H54 (cell line): ENCODE measurements at regions not wholly inside any gene's neighbourhood (a gene's known extent, or its start where the extent isn't known, plus 50 kb on each side); places are given as distances from the start of the nearest gene placed in this dataset.
A peak's percentile ranks its signal among the peaks of the same experiment; 100 is the strongest.

Source experiments
- DNase-seq: peaks from one replicate; pipeline ENCODE4 v3.0.0; 2011; ENCODE audit warnings: low spot score, mixed read lengths; ENCODE audit not compliant: insufficient read length
- FAIRE-seq: peaks from 3 replicates; lab custom pipeline; 2011; peaks lifted over from hg19 to GRCh38; lab: Jason Lieb, UNC
- POLR2A ChIP-seq: IDR thresholded peaks from 2 replicates; pipeline ENCODE4 v1.6.1; 2011; ENCODE audit warnings: low read depth, mild to moderate bottlenecking, low read length

DNA sequence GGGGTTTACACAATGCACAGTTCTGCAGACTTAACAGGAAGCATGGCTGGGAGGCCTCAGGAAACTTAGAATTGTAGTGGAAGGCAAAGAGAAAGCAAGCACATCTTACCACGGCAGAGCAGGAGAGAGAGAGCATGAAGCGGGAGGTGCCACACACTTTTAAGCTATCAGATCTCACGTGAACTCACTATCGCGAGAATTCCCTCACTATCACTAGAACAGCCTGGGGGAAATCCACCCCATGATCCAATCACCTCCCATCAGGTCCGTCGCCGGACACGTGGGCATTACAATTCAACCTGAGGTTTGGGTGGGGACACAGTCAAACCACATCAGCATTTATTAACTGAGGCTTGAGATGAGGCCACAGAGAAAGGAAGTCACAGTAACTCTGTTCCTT is 326.7 kb downstream of the C16orf95 start:
- no peak for DNase-seq
- no peak for FAIRE-seq
- no peak for TF ChIP-seq POLR2A

DNA sequence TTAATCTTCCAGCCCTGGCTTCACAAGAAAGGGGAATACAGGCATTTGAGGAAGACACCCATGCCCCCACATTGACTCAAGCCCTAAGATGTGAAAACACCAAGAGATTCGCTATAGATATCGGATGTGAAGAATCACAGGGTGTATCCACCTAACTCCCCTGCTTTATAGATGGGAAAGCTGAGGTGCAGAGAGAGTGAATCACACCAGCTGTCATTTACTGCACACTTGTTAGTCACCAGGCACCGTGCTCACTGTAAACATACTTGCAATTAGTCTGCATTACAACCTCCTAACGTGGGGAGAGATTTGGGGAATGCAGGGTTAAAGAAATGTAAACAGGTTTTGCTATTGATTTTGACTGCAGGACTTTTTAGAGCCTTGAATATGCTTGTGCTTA is 325.5 kb downstream of the C16orf95 start:
- no peak for TF ChIP-seq POLR2A
- peak; percentile 55 for DNase-seq
- no peak for FAIRE-seq

DNA sequence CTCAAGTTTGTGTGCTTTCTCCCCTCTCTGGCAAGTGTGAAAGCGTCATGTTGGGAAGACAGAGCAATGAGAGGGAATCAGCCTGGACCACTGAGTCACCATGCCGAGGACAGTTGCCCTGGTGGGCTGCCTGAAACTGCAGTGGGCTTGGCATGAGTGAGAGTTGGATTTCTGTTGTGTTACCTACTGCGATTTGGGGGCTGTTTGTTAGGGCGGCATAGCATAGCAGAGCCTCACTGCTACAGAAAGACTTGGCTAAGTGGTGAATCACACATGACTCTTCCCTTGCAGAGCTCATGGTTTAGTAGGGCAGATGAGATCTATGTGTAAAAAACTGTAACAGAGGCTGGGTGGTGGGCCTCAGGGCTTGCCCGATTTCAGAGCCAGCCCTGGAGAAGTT is 324.6 kb downstream of the C16orf95 start:
- FAIRE-seq (no peak), DNase-seq (no peak)
- no peak for TF ChIP-seq POLR2A

DNA sequence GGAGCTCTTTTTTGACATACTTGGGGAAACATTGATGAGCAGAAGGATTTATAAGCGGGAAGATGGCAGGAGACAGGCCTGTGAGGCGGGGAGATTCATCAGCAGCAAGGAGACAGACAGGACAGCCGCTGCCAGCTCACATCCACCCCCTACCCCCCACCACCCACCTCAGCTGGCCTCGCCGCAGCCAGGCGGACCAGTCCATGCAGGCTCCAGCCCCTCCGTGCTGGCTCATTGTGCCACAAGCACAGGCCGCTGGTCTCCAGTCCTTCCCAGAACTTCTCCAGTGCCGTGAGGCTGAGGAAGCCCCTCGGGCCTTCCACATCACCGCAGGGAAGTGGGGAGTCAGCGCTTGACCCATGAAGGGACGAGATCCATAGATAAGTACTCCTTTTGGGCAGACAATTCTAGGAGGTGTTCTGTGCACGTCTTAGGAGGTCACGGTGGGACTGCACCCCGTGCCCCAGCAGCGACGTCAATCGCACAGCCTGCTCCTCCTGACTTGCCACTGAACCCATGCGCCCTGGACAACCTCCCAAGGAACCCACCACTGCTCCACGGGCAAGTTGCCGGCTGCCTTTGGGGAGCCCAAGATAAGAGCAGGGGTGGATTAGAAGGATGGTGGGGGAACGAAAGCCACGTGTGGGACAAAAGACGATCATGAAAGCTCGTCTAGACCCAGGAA is 323.6 kb downstream of the C16orf95 start:
- no peak for DNase-seq
- FAIRE-seq, result no peak
- TF ChIP-seq POLR2A, result no peak

DNA sequence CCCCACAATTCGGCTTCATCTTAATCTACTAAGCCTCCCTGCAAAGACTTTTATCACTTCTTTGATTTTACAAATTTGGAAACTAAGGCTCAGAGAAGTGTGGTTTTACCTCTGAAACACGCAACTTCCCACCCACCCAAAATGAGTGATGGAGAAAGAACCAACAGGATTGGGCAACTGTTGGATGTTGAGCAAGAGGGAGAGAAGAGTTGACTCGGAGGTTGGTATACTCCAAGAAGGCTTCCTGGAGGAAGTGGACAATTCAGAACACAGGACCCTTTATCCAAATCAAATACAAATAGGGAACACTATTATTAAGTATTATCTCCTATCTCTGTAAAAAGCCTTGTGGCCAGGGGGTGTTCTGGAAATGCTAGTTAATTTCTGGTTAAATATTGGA is 323.0 kb downstream of the C16orf95 start:
- DNase-seq (no peak), FAIRE-seq (no peak)
- no peak for TF ChIP-seq POLR2A

DNA sequence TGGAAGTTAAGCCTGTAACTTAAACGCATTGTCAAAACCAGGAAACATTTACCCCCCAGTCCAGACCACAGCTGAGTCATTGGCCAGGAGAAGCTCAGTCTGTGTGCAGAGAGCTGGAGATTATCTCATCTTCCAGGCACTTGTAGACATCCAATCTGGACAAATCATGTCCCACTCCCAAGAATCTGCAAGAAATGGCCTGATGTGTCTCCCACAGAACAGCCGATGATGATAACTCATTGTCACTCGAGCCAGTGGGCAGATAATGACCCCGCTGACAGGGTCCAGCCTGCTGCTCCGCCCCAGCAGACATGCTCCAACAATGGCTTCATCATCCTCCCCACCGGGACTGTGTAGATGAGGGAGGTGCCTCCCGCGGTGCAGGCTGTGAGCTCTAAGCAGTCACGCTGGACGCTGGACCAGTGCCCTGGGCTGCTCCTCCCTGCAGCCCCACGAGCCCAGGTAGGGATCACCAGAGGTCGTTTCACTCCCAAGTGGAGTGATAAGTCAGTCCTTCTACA is 322.5 kb downstream of the C16orf95 start:
- DNase-seq (peak; percentile 94), FAIRE-seq (no peak)
- TF ChIP-seq POLR2A, result no peak; the same call in none of the 2 replicates

DNA sequence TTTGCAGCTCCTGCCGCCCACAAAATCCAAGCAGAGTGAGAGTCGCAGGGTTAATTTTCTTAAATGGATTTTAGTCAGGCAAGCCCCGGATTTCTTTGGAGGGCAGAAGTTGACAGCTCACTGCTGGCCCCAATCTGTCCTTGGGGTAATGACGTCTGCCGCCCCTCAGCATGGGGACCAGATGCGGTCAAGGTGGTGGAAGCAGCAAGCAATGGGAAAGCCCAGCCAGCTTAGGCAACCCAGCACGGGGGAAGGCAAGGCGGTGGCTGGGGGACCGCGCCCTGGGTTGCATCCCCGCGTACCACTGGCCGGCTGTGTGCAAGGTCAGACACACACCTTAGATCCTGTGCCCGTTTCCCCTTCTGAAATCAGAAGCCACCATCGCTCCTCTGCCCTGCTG is 321.7 kb downstream of the C16orf95 start:
- no peak for TF ChIP-seq POLR2A
- DNase-seq, result no peak
- no peak for FAIRE-seq

DNA sequence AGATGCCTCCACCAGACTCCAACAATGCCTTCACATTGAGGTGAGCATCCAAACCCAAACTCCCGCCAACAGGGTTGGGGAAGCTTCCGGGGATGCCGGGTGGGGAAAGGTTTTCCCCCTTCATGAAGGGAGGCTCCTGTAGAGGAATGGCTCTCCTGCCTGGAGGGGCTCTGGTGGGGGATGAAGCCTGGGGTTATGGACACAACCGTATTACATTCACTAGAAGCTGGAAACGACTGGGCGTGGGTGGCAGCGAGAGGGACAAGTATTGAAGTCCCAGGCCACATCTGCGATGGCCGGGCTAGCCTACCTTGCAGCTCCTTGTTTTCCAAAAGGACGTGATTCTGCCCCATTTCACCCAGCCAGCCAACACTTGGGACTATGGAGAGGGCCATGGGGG is 321.1 kb downstream of the C16orf95 start:
- no peak for TF ChIP-seq POLR2A
- FAIRE-seq, result no peak

DNA sequence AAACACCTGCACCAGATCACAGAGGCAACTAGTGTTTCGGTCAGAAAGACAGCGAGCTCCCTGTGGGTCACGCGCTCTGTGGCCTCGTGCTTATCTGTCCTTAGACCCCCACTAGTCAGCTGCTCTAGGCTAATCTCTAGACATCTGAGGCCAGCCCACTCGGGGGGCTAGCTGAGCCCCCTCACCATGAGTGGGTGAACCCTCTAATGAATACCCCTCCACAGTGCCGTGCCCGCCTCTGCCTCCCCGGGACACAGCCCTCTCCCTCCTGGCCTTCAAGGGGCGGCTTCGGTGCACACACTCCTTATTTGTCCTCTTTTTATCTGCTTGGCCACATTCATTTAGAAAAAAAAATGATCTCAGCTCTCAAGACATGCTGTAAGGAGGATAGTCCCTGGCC is 320.1 kb downstream of the C16orf95 start:
- no peak for TF ChIP-seq POLR2A
- no peak for FAIRE-seq
- no peak for DNase-seq

More for the DNA sequence above, 321.1 kb downstream of the C16orf95 start:
- no peak for DNase-seq

DNA sequence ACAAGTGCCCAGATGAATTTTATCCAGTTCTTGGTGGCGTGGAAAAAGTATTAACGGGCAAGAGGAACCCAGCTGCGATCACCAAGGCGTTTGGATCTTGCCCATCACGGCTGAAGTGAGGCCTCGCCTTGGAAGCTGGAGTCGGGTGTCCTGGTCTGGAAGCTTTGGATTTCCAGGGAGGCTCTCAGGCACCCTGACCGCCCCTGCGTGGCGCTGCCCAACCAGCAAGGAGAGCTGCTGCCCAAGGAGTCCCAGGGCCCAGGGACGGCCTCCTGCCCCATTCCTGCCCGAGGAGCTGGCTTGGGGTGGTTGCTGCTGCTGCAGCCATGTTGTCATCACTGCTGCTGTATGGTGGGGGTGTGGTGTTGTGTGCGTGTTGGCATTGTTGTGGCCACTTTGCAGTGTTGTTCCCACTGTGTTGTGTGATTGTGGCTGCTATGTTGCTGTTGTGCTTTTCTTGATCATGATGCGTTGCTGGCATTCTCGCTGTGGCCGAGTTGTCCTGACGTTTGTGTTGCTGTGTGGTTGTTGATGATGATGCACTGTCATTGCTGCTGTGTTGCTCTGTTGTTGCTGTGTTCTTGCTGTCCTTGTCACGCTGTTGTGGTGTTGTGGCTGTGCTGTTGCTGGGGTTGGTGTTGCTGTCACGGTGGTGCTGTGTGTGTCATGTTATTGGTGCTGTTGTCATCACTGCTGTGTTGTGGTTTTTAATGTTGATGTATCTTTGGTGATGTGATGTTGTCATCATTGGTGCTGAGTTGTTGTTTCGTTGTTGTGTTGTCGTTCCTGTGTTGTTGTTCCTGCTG is 318.8 kb downstream of the C16orf95 start:
- FAIRE-seq, result no peak
- DNase-seq, result no peak
- TF ChIP-seq POLR2A, result no peak

DNA sequence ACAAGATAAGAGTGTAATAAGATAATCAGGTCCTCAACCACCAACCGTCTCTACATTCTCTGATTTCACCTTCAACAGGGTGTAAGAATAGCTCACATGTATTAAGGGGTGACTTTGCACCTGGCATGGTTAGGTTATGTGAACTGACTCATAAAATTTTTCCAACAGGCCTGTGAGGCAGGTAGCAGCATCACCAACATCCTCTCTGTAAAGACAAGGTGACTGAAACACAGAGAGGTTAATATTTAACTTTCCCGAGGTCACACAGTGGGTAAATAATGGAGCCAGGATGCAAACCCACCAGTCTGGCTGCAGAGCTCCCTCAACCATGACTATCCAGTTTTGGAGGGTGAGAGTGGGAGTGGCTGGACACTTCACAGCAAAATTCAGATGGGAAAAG is 317.2 kb downstream of the C16orf95 start:
- DNase-seq, result no peak
- TF ChIP-seq POLR2A, result no peak
- FAIRE-seq, result no peak

DNA sequence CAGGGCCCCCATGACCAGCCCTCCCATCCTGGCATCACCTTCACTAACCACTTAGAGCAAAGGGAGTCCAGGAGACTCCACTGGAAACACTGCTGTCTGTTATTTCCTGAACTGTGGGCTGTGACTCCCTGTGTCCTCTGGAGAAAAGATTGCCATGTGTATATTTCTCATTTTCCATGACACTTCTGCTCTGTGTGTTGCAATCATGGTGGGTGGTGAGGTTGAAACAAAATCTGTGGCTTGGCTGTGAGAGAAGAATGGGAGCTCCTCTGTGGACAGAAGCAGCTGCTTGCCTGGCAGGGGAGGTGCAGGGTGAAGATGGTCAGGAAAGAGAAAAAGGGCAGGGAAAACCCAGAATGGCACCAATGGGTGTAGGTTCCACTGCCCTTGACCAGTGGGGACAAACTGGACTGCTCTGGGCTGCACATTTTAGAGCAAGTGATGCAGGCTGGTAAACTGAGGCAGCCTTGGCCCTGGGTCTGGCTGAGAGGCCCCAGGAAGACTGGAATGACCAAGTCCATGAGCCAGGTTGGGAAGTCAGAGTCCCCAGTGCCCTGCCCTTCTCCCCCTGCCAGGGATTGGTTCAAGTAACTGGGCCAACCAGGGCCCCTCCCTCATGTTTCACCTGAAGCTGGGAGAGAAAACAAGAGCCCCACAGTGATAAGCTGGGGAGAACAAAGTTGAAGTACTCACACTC is 314.3 kb downstream of the C16orf95 start:
- no peak for DNase-seq
- no peak for FAIRE-seq
- TF ChIP-seq POLR2A, result no peak

DNA sequence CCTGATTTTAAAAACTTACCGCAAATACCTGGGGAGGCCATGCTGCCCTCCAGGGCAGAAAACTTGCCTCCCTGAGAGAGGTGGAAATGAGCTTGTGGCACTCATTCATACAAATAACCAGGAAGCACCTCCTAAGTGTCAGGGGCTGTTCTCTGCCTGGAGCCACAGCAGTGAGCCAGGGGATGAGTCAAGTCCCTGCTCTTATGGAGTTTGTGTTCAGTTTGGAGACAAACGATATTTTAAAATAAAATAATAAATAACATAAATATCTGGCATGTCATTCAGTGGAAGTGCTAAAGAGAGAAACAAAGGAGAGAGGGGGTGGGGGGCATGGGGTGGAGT is 313.8 kb downstream of the C16orf95 start:
- no peak for TF ChIP-seq POLR2A
- FAIRE-seq, result no peak
- DNase-seq, result no peak

DNA sequence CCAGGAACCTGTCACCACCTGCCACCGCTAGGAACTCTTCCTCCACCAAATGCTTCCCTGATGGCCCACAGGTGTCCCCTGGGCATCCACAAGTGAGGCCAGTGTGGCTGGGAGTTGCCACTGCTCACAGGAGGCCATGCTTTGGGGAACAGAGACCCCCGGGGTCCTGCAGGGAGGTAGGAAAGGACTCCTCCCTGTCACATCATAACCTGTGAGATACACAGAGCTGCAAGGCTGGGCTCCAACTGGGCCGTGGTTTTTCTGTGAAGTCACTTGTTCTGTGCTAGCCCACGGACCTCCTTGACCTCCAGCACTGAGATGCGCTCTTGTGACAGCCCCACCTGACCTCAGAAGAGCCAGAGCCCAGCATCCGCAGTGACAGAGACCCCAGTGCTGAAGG is 311.2 kb downstream of the C16orf95 start:
- FAIRE-seq, result no peak
- no peak for TF ChIP-seq POLR2A
- DNase-seq, result no peak
